PC-9 (cell line): ENCODE measurements at regions not wholly inside any gene's neighbourhood (a gene's known extent, or its start where the extent isn't known, plus 50 kb on each side); places are given as distances from the start of the nearest gene placed in this dataset.

Source experiments
- EZH2 ChIP-seq: fragments of 200-600 bp; sonication (generic); IDR thresholded peaks from 2 replicates; pipeline ENCODE4 v1.8.0; 2017; ENCODE audit warnings: antibody characterized with exemption, low read depth
- TF ChIP-seq, protein P1 (sequence below): fragments of 200-600 bp; sonication (generic); conservative IDR thresholded peaks from 2 replicates; pipeline ENCODE4 v1.6.1; 2017; ENCODE audit warnings: mixed run types, antibody characterized with exemption, mild to moderate bottlenecking, moderate library complexity

DNA sequence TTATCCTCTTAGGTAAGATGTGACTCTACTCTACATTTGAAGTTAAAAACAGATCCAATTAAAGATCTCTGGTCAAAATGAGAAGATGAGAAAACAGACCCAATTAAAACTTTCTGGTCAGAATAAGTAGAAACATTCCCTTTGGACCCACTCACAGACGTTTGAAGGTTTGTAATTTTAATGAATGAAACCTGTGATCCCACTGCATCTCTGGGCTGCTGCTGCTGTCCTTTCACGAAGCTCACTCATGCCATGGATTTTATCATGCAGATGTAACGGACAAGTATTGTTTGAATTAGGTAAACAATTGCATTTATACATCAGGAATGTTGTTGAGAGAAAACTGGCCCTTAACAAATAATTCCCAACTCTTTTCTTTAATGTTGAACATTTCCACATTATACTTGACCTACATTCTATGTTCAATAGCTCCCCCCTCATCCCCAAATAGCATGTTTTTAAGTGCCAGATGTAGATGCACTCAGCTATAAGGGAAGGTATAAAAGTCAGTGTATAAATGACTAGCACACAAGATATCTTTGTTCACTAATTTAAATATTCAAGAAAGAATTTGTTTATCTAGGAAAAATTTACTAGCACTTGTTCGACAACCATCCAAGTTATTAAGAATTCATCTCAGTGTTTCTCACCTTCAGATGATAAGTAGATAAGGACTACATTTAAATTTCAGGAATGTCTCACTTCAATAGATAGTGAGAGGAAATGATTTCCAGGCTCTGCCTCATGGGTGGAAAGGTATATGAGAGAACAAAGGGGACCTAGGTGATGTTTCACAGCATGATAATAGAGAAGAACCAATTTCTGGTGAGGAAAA is 202.3 kb upstream of the LMNTD1 start:
- TF ChIP-seq, protein P1, sequence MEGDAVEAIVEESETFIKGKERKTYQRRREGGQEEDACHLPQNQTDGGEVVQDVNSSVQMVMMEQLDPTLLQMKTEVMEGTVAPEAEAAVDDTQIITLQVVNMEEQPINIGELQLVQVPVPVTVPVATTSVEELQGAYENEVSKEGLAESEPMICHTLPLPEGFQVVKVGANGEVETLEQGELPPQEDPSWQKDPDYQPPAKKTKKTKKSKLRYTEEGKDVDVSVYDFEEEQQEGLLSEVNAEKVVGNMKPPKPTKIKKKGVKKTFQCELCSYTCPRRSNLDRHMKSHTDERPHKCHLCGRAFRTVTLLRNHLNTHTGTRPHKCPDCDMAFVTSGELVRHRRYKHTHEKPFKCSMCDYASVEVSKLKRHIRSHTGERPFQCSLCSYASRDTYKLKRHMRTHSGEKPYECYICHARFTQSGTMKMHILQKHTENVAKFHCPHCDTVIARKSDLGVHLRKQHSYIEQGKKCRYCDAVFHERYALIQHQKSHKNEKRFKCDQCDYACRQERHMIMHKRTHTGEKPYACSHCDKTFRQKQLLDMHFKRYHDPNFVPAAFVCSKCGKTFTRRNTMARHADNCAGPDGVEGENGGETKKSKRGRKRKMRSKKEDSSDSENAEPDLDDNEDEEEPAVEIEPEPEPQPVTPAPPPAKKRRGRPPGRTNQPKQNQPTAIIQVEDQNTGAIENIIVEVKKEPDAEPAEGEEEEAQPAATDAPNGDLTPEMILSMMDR = no peak
- no peak for TF ChIP-seq EZH2
